ENCODE measurements at regions not wholly inside any gene's neighbourhood (a gene's known extent, or its start where the extent isn't known, plus 50 kb on each side); places are given as distances from the start of the nearest gene placed in this dataset.
"Not testable (repeated sequence)": the region's sequence is repeated elsewhere in the genome, so short reads cannot be mapped to it uniquely, and the experiment has no call there.

DNA sequence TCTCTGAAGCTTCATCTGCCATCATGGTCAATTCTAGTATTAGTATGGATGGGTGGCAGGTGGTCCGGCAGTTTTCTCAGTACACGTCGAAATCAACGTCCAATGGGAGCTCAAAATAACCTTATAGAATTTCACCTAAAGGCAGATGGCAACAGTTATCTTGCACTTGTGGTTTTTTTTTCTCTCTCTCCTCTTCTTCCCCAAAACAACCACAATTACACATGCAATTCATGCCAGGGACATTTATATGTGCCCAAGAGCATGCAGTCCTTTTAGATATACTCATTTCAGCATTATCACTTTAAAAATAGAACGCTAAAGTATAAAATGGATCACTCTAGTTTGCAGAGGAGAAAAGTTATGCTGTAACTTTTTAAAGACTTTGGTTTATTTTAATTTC, 1428.9 kb upstream of the WWC1 start:
- DNase-seq (ENCODE audit: low spot score) = no peak

DNA sequence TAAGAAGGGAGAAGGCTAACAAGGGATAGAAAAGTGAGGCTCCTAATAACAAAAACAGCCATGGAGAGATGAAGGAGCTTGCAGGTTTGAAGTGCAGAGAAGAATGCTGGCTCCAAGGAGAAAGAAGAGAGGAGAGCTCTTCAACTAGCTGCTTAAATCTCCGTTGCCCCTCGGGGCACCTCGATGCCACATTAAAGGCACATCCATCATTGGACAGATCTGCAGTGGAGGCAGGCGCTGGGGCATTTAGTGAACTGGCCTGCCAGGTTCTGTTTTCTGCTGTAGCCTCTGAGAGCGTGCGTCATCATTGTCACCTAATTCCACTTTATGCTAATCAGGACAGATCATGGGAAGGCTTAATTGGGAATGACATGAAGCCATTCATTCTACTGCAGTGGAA, 1426.2 kb upstream of the WWC1 start:
- no peak for DNase-seq (ENCODE audit: low spot score)

DNA sequence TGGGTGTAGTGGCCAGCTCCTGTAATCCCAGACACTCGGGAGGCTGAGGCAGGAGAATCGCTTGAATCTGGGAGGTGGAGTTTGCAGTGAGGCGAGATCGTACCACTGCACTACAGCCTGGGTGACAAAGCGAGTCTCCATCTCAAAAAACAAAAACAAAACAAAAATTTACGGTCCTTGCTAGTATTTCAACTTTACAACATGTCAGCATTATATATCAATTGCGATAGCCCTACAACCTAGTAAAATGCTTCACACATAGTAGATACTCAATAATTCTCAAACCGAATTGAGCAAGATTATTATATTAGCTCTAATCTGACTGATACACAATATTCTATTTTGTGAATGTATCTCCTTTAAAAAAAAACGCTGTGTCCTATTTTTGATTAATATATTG, 1411.0 kb upstream of the WWC1 start:
- DNase-seq (ENCODE audit: low spot score) = no peak

GRCh38 chr5:166881802-166882201, 1409.6 kb upstream of the WWC1 start:
- no peak for DNase-seq (ENCODE audit: low spot score)

GRCh38 chr5:166883016-166883415, 1408.4 kb upstream of the WWC1 start:
- no peak for DNase-seq (ENCODE audit: low spot score)

- DNase-seq (ENCODE audit: low spot score) = no peak
These were observed 1393.3 kb upstream of the WWC1 start for GRCh38 chr5:166898166-166898565.

DNA sequence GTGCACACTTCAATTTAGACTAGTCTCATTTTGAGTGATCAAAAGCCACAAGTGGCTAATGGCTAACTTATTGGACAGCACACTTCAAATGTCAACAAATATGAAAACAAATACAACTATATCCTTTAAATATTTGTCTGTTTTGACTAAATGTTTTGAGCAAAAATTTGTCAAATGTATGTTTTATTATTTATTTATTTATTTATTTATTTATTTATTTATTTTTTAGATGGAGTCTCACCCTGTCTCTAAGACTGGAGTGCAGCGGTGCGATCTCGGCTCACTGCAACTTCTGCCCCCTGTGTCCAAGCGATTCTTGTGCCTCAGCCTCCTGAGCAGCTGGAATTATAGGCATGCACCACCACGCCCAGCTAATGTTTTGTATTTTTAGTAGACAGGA, 1392.1 kb upstream of the WWC1 start:
- no peak for DNase-seq (ENCODE audit: low spot score)

- no peak for DNase-seq (ENCODE audit: low spot score)
These were observed 1386.9 kb upstream of the WWC1 start for GRCh38 chr5:166904571-166904970.

GRCh38 chr5:166906991-166907713, 1384.3 kb upstream of the WWC1 start:
- no peak for DNase-seq (ENCODE audit: low spot score)

DNA sequence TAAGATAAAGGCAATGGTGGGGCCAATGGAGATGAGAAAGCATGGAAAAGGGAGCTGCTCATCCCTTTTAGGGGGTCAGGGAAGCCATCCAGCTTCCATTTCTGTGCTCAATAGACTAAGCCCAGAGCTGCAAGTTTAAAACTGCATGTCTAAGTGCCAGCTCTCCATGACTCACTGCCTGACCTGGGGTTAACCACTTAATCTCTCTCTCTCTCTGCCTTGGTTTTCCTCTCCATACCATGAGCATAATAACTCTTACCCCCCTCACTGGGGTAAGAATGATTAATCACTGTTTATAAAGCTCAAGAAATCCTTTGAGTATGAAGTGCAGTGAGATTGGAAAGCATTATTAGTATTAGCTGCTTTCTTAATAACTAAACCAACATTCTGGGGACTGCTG, 1382.4 kb upstream of the WWC1 start:
- DNase-seq (ENCODE audit: low spot score) = no peak

- no peak for DNase-seq (ENCODE audit: low spot score)
These were observed 1381.5 kb upstream of the WWC1 start for GRCh38 chr5:166909926-166910325.

DNA sequence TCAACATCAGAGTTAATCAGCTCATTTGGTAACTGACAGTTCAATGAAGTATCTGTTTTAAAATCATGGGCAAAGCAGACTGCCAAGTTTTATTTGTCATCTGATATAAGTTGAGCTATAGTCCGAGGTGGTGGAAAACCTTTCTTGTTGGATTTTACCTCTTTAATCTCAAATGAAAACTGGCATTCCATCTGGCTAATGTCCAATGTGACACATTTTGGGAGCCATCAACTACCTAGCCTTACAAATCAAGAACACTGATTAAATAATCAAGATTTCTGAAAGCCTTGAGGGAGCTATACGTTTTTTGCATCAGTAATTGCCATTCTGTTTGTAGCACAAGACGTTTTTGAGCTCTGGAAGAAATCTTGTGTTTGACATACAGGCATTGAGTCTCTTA, 1380.5 kb upstream of the WWC1 start:
- DNase-seq (ENCODE audit: low spot score) = no peak

DNA sequence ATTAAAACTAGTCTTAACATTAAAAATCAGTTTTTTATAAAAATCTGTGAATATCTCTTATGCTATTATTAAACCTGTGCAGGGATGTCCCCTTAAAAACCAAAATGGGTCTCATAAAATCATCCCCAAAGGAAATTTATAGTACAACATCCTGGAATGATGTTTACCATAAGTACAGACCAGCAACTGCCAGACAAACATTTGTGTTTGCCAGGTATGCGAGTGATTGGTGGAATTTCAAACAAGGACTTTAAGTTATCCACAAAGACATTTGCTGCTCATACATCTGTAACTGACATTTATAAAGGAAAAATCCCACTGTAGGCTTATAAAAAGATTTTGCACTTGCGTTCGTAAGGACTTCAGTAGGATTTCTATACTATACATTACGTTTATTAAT, 1375.4 kb upstream of the WWC1 start:
- DNase-seq (ENCODE audit: low spot score) = no peak

DNA sequence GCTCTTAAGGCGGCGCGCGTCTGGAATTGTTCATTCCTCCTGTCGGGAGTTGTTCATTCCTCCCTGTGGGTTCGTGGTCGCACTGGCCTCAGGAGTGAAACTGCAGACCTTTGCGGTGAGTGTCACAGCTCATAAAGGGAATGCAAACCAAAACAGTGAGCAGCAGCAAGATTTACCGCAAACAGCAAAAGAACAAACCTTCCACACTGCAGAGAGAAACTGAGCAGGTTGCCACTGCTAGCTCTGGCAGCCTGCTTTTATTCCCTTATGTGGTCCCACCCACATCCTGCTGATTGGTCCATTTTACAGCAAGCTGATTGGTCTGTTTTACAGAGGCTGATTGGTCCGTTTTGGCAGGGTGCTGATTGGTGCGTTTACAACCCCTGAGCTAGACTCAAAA, 1365.3 kb upstream of the WWC1 start:
- no peak for DNase-seq (ENCODE audit: low spot score)

GRCh38 chr5:166926806-166927475, 1364.5 kb upstream of the WWC1 start:
- DNase-seq (ENCODE audit: low spot score) = not testable (repeated sequence)

GRCh38 chr5:166936351-166936750, 1355.1 kb upstream of the WWC1 start:
- no peak for DNase-seq (ENCODE audit: low spot score)

- DNase-seq (ENCODE audit: low spot score) = no peak
These were observed 1353.4 kb upstream of the WWC1 start for GRCh38 chr5:166938071-166938470.

DNA sequence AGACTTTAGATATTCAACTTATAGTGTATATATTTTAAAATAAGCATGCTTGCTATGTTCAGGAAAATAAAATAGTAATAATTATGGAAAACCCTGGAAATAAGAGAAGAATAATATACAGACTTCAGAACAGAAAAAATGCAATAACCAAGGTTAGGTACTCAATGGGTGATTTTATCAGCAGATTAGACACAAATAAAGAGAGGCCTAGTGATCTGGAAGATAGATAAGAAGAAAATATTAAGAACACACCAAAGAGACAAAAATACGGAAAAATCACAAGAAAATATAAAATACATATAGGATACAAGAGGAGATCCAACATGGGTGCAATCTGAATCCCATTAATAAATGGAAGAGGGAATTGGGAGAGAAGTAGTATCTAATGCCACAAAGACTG, 1348.5 kb upstream of the WWC1 start:
- DNase-seq (ENCODE audit: low spot score) = no peak

- DNase-seq (ENCODE audit: low spot score) = no peak
These were observed 1344.4 kb upstream of the WWC1 start for GRCh38 chr5:166947045-166947444.

- DNase-seq (ENCODE audit: low spot score) = no peak
These were observed 1342.8 kb upstream of the WWC1 start for GRCh38 chr5:166948679-166949078.

DNA sequence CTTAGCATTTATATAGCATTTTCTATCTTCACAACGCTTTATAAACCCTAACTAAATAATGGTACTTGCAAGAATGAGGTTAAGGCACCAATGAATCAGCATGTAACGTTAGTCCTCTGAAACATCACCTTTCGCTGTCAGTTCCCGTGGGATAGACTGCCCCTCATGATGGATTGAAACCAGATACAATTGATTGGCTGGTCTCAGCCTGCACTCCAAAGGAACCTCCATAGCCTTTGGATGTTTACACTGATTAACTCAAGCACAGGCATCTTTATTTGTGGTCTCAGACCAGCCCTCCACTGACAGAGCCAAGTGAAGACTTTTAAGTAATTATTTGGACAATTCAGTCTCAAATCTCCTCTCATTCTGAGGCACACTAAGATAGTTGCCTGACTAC, 1339.4 kb upstream of the WWC1 start:
- DNase-seq (ENCODE audit: low spot score) = no peak

DNA sequence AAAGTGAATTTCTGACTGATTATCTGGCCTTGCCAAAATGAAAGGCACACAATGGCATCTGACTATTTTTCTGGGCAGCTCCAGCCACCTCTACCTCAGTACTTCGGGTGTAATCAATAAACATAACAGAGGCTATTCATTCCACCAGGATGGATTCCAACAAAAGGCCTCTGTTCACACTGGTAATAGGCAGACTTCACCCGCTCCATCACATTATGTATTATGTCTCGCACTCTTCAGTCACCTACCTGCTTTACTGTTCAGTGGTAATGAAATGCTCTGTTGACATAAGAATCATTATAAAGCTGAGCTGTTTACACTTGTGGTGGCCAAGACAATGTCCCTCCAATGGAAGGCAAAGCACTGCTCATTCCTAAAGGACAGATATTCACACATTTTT, 1333.7 kb upstream of the WWC1 start:
- DNase-seq (ENCODE audit: low spot score) = no peak

GRCh38 chr5:166959766-166960165, 1331.7 kb upstream of the WWC1 start:
- no peak for DNase-seq (ENCODE audit: low spot score)

GRCh38 chr5:166961028-166961427, 1330.4 kb upstream of the WWC1 start:
- DNase-seq (ENCODE audit: low spot score) = no peak
